HEK293 (cell line): ENCODE measurements at regions not wholly inside any gene's neighbourhood (a gene's known extent, or its start where the extent isn't known, plus 50 kb on each side); places are given as distances from the start of the nearest gene placed in this dataset.

Experiments used
- CTCF ChIA-PET: fragments of 350-600 bp; formaldehyde crosslinking; extraction: SDS; loops from one replicate; lab custom pipeline; 2021; ENCODE audit warnings: antibody characterized with exemption; lab: Yijun Ruan, JAX
- POLR2A ChIA-PET: fragments of 300-600 bp; formaldehyde crosslinking; extraction: SDS; loops from one replicate; lab custom pipeline; 2020; ENCODE audit warnings: antibody characterized with exemption, inconsistent platforms; lab: Yijun Ruan, JAX
- H3K27ac ChIP-seq: fragments of 200-500 bp; sonication (Bioruptor generic); 2 replicates; pipeline ENCODE4 v1.5.1; 2014; ENCODE audit warnings: low read depth, low read length, control low read depth, inconsistent platforms; ENCODE audit errors: extremely low read depth
- H3K36me3 ChIP-seq, 2 experiments: fragments of 200-500 bp in 1 of 2; sonication (Bioruptor generic) in 1 of 2; 1 replicate in 1 of 2; 2 replicates in 1 of 2; pipeline ENCODE4 v1.5.1; 2014 to 2017; ENCODE audit warnings: inconsistent platforms in 2 of 2, low read length in 2 of 2; ENCODE audit not compliant: control insufficient read depth in 2 of 2, insufficient read depth in 1 of 2
- H3K4me1 ChIP-seq: fragments of 200-500 bp; sonication (Bioruptor generic); 2 replicates; pipeline ENCODE4 v1.5.1; 2014; ENCODE audit warnings: mild to moderate bottlenecking, low read length, inconsistent platforms; ENCODE audit not compliant: control insufficient read depth, insufficient read depth
- H3K4me3 ChIP-seq: 2 replicates; pipeline ENCODE4 v1.5.1; 2011; ENCODE audit warnings: low read depth, mild to moderate bottlenecking, control low read depth, low read length, moderate library complexity
- H3K9me3 ChIP-seq: fragments of 200-500 bp; sonication (Bioruptor generic); 2 replicates; pipeline ENCODE4 v1.5.1; 2014; ENCODE audit warnings: low read depth, low read length, inconsistent platforms; ENCODE audit not compliant: control insufficient read depth, insufficient read depth
- GLI2 ChIP-seq: fragments of 450-650 bp; formaldehyde crosslinking; IDR thresholded peaks from 2 replicates; pipeline ENCODE4; 2017; ENCODE audit warnings: missing biosample characterization, missing genetic modification characterization, low read depth, borderline replicate concordance
- INSM2 ChIP-seq: fragments of 450-650 bp; formaldehyde crosslinking; IDR thresholded peaks from 2 replicates; pipeline ENCODE4 v1.5.1; 2016; ENCODE audit warnings: missing biosample characterization, missing genetic modification characterization
- MEIS1 ChIP-seq: sonication (generic); formaldehyde crosslinking; IDR thresholded peaks from 2 replicates; pipeline ENCODE4 v1.8.1; 2022; ENCODE audit warnings: missing genetic modification reagents, mild to moderate bottlenecking, borderline replicate concordance
- RBAK ChIP-seq: fragments of 450-650 bp; formaldehyde crosslinking; IDR thresholded peaks from 2 replicates; pipeline ENCODE4 v1.5.1; 2016; ENCODE audit warnings: missing biosample characterization, missing genetic modification characterization
- ZBTB48 ChIP-seq: fragments of 450-650 bp; formaldehyde crosslinking; IDR thresholded peaks from 2 replicates; pipeline ENCODE4 v1.5.1; 2016; ENCODE audit warnings: missing biosample characterization, missing genetic modification characterization
- ZBTB7A ChIP-seq: fragments of 450-650 bp; formaldehyde crosslinking; IDR thresholded peaks from 2 replicates; pipeline ENCODE4 v1.5.1; 2016; ENCODE audit warnings: low read depth, missing biosample characterization, missing genetic modification characterization
- ZNF16 ChIP-seq: fragments of 450-650 bp; formaldehyde crosslinking; IDR thresholded peaks from 2 replicates; pipeline ENCODE4 v1.5.1; 2016; ENCODE audit warnings: low read depth, missing biosample characterization, missing genetic modification characterization
- ZNF174 ChIP-seq: fragments of 450-650 bp; formaldehyde crosslinking; IDR thresholded peaks from 2 replicates; pipeline ENCODE4 v1.5.0; 2017; ENCODE audit warnings: missing biosample characterization, mild to moderate bottlenecking, missing genetic modification characterization
- ZNF184 ChIP-seq: fragments of 450-650 bp; IDR thresholded peaks from 2 replicates; pipeline ENCODE4 v1.5.1; 2018; ENCODE audit warnings: missing biosample characterization, mild to moderate bottlenecking, missing genetic modification characterization
- ZNF280D ChIP-seq: fragments of 450-650 bp; formaldehyde crosslinking; IDR thresholded peaks from 2 replicates; pipeline ENCODE4 v1.5.1; 2016; ENCODE audit warnings: missing biosample characterization, missing genetic modification characterization
- ZNF302 ChIP-seq: fragments of 450-650 bp; formaldehyde crosslinking; IDR thresholded peaks from 2 replicates; pipeline ENCODE4 v1.5.1; 2016; ENCODE audit warnings: missing biosample characterization, missing genetic modification characterization, low read depth
- ZNF366 ChIP-seq: fragments of 450-650 bp; formaldehyde crosslinking; conservative IDR thresholded peaks from 2 replicates; pipeline ENCODE4 v1.5.1; 2016; ENCODE audit warnings: missing biosample characterization, missing genetic modification characterization
- ZNF398 ChIP-seq: fragments of 450-650 bp; formaldehyde crosslinking; IDR thresholded peaks from 2 replicates; pipeline ENCODE4 v1.5.1; 2017; ENCODE audit warnings: missing biosample characterization, missing genetic modification characterization
- ZNF426 ChIP-seq: fragments of 450-650 bp; formaldehyde crosslinking; IDR thresholded peaks from 2 replicates; pipeline ENCODE4 v1.5.1; 2017; ENCODE audit warnings: missing biosample characterization, missing genetic modification characterization, mild to moderate bottlenecking, inconsistent platforms, moderate library complexity
- ZNF433 ChIP-seq: fragments of 450-650 bp; formaldehyde crosslinking; IDR thresholded peaks from 2 replicates; pipeline ENCODE4 v1.5.1; 2016; ENCODE audit warnings: missing biosample characterization, missing genetic modification characterization, low read depth
- ZNF473 ChIP-seq: fragments of 450-650 bp; formaldehyde crosslinking; IDR thresholded peaks from 2 replicates; pipeline ENCODE4 v1.5.1; 2017; ENCODE audit warnings: missing biosample characterization, missing genetic modification characterization
- ZNF560 ChIP-seq: fragments of 450-650 bp; formaldehyde crosslinking; IDR thresholded peaks from 2 replicates; pipeline ENCODE4 v1.5.1; 2017; ENCODE audit warnings: missing biosample characterization, missing genetic modification characterization, borderline replicate concordance
- ZNF621 ChIP-seq: fragments of 450-650 bp; formaldehyde crosslinking; IDR thresholded peaks from 2 replicates; pipeline ENCODE4 v1.5.1; 2017; ENCODE audit warnings: missing biosample characterization, missing genetic modification characterization
- ZNF624 ChIP-seq: fragments of 450-650 bp; formaldehyde crosslinking; IDR thresholded peaks from 2 replicates; pipeline ENCODE4 v1.5.1; 2017; ENCODE audit warnings: missing biosample characterization, missing genetic modification characterization
- ZNF645 ChIP-seq: fragments of 450-650 bp; formaldehyde crosslinking; IDR thresholded peaks from 2 replicates; pipeline ENCODE4; 2016; ENCODE audit warnings: missing biosample characterization, missing genetic modification characterization
- ZNF677 ChIP-seq: fragments of 450-650 bp; IDR thresholded peaks from 2 replicates; pipeline ENCODE4 v1.5.0; 2018; ENCODE audit warnings: missing biosample characterization, mild to moderate bottlenecking, missing genetic modification characterization, moderate library complexity
- ZNF692 ChIP-seq: fragments of 450-650 bp; formaldehyde crosslinking; IDR thresholded peaks from 2 replicates; pipeline ENCODE4 v1.5.1; 2016; ENCODE audit warnings: missing biosample characterization, missing genetic modification characterization
- ZNF704 ChIP-seq: fragments of 450-650 bp; formaldehyde crosslinking; IDR thresholded peaks from 2 replicates; pipeline ENCODE4 v1.5.1; 2016; ENCODE audit warnings: missing biosample characterization, missing genetic modification characterization
- ZNF785 ChIP-seq: fragments of 450-650 bp; formaldehyde crosslinking; IDR thresholded peaks from 2 replicates; pipeline ENCODE4 v1.5.1; 2016; ENCODE audit warnings: missing biosample characterization, missing genetic modification characterization
- ZSCAN16 ChIP-seq: fragments of 450-650 bp; formaldehyde crosslinking; IDR thresholded peaks from 2 replicates; pipeline ENCODE4 v1.5.1; 2016; ENCODE audit warnings: missing biosample characterization, missing genetic modification characterization

GRCh38 chr5:54612711-54613110, 95.2 kb downstream of the SNX18 start:
- POLR2A ChIA-PET: no interaction called here
- CTCF ChIA-PET: interaction anchor here (0.7 kb wide), 1 partner anchor 1615 kb away, joined by 3 read pairs; no protein-coding TSS in a partner anchor
- Histone ChIP-seq H3K4me3 (no peak overlapping the region), H3K9me3 (no peaks in the 10 kb centered on the region), H3K4me1 (no peaks in the 10 kb centered on the region), H3K36me3 (no peaks in the 10 kb centered on the region), H3K27ac (no peak overlapping the region)
- no peak for TF ChIP-seq ZNF677 (tag by site-specific recombination)
- no peak for TF ChIP-seq INSM2 (tag by site-specific recombination)
- TF ChIP-seq RBAK (tag by site-specific recombination): no peak
- no peak for TF ChIP-seq ZBTB7A (tag by site-specific recombination)
- no peak for TF ChIP-seq ZNF174 (tag by site-specific recombination)
- no peak for TF ChIP-seq ZSCAN16 (tag by site-specific recombination)
- TF ChIP-seq ZNF433 (tag by site-specific recombination): no peak
- no peak for TF ChIP-seq ZNF785
- no peak for TF ChIP-seq ZNF280D (tag by site-specific recombination)
- TF ChIP-seq ZNF302: no peak
- TF ChIP-seq ZNF704: no peak

- Histone ChIP-seq H3K9me3 (no peaks in the 10 kb centered on the region), H3K4me3 (no peak overlapping the region), H3K27ac (no peak overlapping the region), H3K36me3 (no peaks in the 10 kb centered on the region), H3K4me1 (no peaks in the 10 kb centered on the region)
- ChIA-PET CTCF (interaction anchor here (0.7 kb wide), 1 partner anchor 200 kb away, joined by 3 read pairs; no protein-coding TSS in a partner anchor), POLR2A (no interaction called here)
- TF ChIP-seq ZNF624 (tag by site-specific recombination): no peak
- no peak for TF ChIP-seq ZNF560 (tag by site-specific recombination)
- TF ChIP-seq ZBTB48 (tag by site-specific recombination): no peak
- TF ChIP-seq MEIS1: no peak
- no peak for TF ChIP-seq ZNF692 (tag by site-specific recombination)
- TF ChIP-seq ZNF473: no peak
- no peak for TF ChIP-seq ZNF621 (tag by site-specific recombination)
- TF ChIP-seq ZNF426 (tag by site-specific recombination): no peak
- no peak for TF ChIP-seq ZNF645 (tag by site-specific recombination)
- no peak for TF ChIP-seq ZNF184
- no peak for TF ChIP-seq GLI2 (tag by site-specific recombination)
- no peak for TF ChIP-seq ZNF366 (tag by site-specific recombination)
- TF ChIP-seq ZNF398 (tag by site-specific recombination): no peak
- TF ChIP-seq ZNF16 (tag by site-specific recombination): no peak
Observed at GRCh38 chr5:54611290-54611951, 93.9 kb downstream of the SNX18 start.
